K562 (cell line): ENCODE measurements at regions not wholly inside any gene's neighbourhood (a gene's known extent, or its start where the extent isn't known, plus 50 kb on each side); places are given as distances from the start of the nearest gene placed in this dataset.

Source experiments
- ATAC-seq: fragments of 200-7000 bp; cut with Tn5 transposase; 3 replicates; pipeline ENCODE4 v1.9.1; 2020; ENCODE audit warnings: moderate library complexity
- BruUV-seq: library from RNA; stranded (reverse); fragments of 400-500 nt; replicated peaks from 2 replicates; lab custom pipeline; 2021; lab: Mats Ljungman, UMichigan
- CTCF ChIA-PET: fragments of 300-600 bp; formaldehyde crosslinking; extraction: SDS; loops from one replicate; lab custom pipeline; 2021; ENCODE audit warnings: low intra/inter-chr PET ratio; lab: Yijun Ruan, JAX
- POLR2A ChIA-PET: fragments of 300-600, 350-650 bp; sonication (Branson Sonifier 250); formaldehyde crosslinking; extraction: SDS; loops from one replicate; lab custom pipeline; 2021; ENCODE audit warnings: antibody characterized with exemption, inconsistent platforms; lab: Yijun Ruan, JAX
- DNase-seq, 4 experiments: peaks; one replicate each; pipeline versions ENCODE4 v3.0.0 to v3.0.0-alpha.2; 2011 to 2018; ENCODE audit warnings: low spot score in 3 of 4, mixed read lengths in 3 of 4; ENCODE audit errors: extremely low read depth in 1 of 4
- FAIRE-seq: peaks from 2 replicates; lab custom pipeline; 2011; peaks lifted over from hg19 to GRCh38; lab: Jason Lieb, UNC
- H2AFZ ChIP-seq: 2 replicates; pipeline ENCODE4 v1.6.0; 2011; ENCODE audit warnings: low read depth, low read length, control low read depth, inconsistent platforms
- H3K27ac ChIP-seq: fragments of 200-600 bp; 3 replicates; pipeline ENCODE4 v1.8.0; 2011; ENCODE audit warnings: low read depth, mild to moderate bottlenecking, control low read depth, inconsistent platforms, low read length, moderate library complexity, mixed read lengths; ENCODE audit errors: extremely low read depth
- H3K27me3 ChIP-seq, 2 experiments: fragments of 300-600 bp in 1 of 2; 2 replicates in 1 of 2; 3 replicates in 1 of 2; pipeline versions ENCODE4 v1.6.0 to v1.8.0; 2011; ENCODE audit warnings: inconsistent platforms in 2 of 2, low read length in 2 of 2, mild to moderate bottlenecking in 1 of 2, mixed read lengths in 1 of 2, moderate library complexity in 1 of 2; ENCODE audit not compliant: control insufficient read depth in 2 of 2, insufficient read depth in 2 of 2
- H3K36me3 ChIP-seq: fragments of 300-600 bp; 3 replicates; pipeline ENCODE4 v1.8.0; 2011; ENCODE audit warnings: mild to moderate bottlenecking, low read length, inconsistent platforms; ENCODE audit not compliant: control insufficient read depth, insufficient read depth
- H3K4me1 ChIP-seq, 2 experiments: fragments of 200-600 bp in 1 of 2; replicated peaks in 1 of 2; 2 replicates in 1 of 2; 3 replicates in 1 of 2; pipeline versions ENCODE4 v1.5.1 to v1.8.0; 2011; ENCODE audit warnings: inconsistent platforms in 2 of 2, low read length in 2 of 2, mild to moderate bottlenecking in 1 of 2, mixed read lengths in 1 of 2, moderate library complexity in 1 of 2; ENCODE audit not compliant: control insufficient read depth in 2 of 2, insufficient read depth in 2 of 2
- H3K4me2 ChIP-seq: 2 replicates; pipeline ENCODE4 v1.6.1; 2011; ENCODE audit warnings: low read length, control low read depth, inconsistent platforms, mixed read lengths; ENCODE audit not compliant: insufficient read depth
- H3K4me3 ChIP-seq: fragments of 200-600 bp; sonication (generic), shearing (Covaris generic); 2 replicates; pipeline ENCODE4 v1.5.1; 2016; ENCODE audit warnings: control low read depth, inconsistent platforms
- H3K79me2 ChIP-seq: fragments of 200-600 bp; 3 replicates; pipeline ENCODE4 v1.8.0; 2011; ENCODE audit warnings: low read length, inconsistent platforms; ENCODE audit not compliant: control insufficient read depth, insufficient read depth
- H3K9ac ChIP-seq, 2 experiments: 2 replicates each; pipeline versions ENCODE4 v1.6.0 to v1.6.1; 2011; ENCODE audit warnings: low read depth in 2 of 2, low read length in 2 of 2, control low read depth in 1 of 2, inconsistent platforms in 1 of 2, mild to moderate bottlenecking in 1 of 2, mixed read lengths in 1 of 2; ENCODE audit not compliant: insufficient read depth in 1 of 2
- H3K9me1 ChIP-seq: one replicate; pipeline ENCODE4 v1.6.0; 2011; ENCODE audit warnings: inconsistent platforms, mild to moderate bottlenecking, low read length, moderate library complexity; ENCODE audit not compliant: control insufficient read depth, insufficient read depth
- H3K9me3 ChIP-seq: replicated peaks from 2 replicates; pipeline ENCODE4 v1.5.1; 2011; ENCODE audit warnings: low read depth, low read length, inconsistent platforms; ENCODE audit not compliant: control insufficient read depth, insufficient read depth
- H4K20me1 ChIP-seq: replicated peaks from 2 replicates; pipeline ENCODE4 v1.6.1; 2011; ENCODE audit warnings: low read length, inconsistent platforms, mixed read lengths; ENCODE audit not compliant: control insufficient read depth, insufficient read depth
- CREM ChIP-seq: IDR thresholded peaks from 2 replicates; pipeline ENCODE4 v1.6.1; 2014; ENCODE audit warnings: antibody characterized with exemption, low read depth
- CSDE1 ChIP-seq, 2 experiments: fragments of 450-650 bp; IDR thresholded peaks; 2 replicates each; pipeline ENCODE4 v1.6.1; 2016; ENCODE audit warnings: mild to moderate bottlenecking in 1 of 2
- DIDO1 ChIP-seq: fragments of 450-650 bp; IDR thresholded peaks from 2 replicates; pipeline ENCODE4 v1.6.1; 2016; ENCODE audit warnings: low read depth, missing biosample characterization, missing genetic modification characterization
- KDM2B ChIP-seq: fragments of 250-450 bp; sonication (Bioruptor Pico); IDR thresholded peaks from 2 replicates; pipeline ENCODE4 v1.8.0; 2021; ENCODE audit warnings: mild to moderate bottlenecking, moderate library complexity
- MEIS2 ChIP-seq: fragments of 450-650 bp; IDR thresholded peaks from 2 replicates; pipeline ENCODE4 v1.6.1; 2014; ENCODE audit warnings: mild to moderate bottlenecking; ENCODE audit not compliant: partially characterized antibody
- NCOA1 ChIP-seq: fragments of 450-650 bp; IDR thresholded peaks from 2 replicates; pipeline ENCODE4 v1.6.1; 2016; ENCODE audit warnings: low read depth
- NFE2L1 ChIP-seq: fragments of 450-650 bp; IDR thresholded peaks from 2 replicates; pipeline ENCODE4 v1.6.1; 2016; ENCODE audit warnings: missing genetic modification characterization, low read depth, mild to moderate bottlenecking, missing compliant biosample characterization, moderate library complexity, borderline replicate concordance
- NR2C2 ChIP-seq, 2 experiments: fragments of 200-800 bp in 1 of 2; sonication (Bioruptor generic) in 1 of 2; sonication (generic) in 1 of 2; formaldehyde crosslinking in 1 of 2; IDR thresholded peaks; 2 replicates each; pipeline versions ENCODE4 v1.6.1 to v1.8.0; 2016 to 2022; ENCODE audit warnings: mild to moderate bottlenecking in 1 of 2, missing compliant biosample characterization in 1 of 2, missing genetic modification characterization in 1 of 2, missing genetic modification reagents in 1 of 2
- PCBP2 ChIP-seq: fragments of 200-400 bp; formaldehyde crosslinking; IDR thresholded peaks from 2 replicates; pipeline ENCODE4 v1.6.1; 2018; ENCODE audit warnings: low read length, low read depth, mild to moderate bottlenecking, moderate library complexity; ENCODE audit not compliant: poor library complexity, severe bottlenecking
- PHTF2 ChIP-seq: fragments of 250-450 bp; sonication (Bioruptor Pico); IDR thresholded peaks from 2 replicates; pipeline ENCODE4 v1.5.0; 2021; ENCODE audit warnings: mild to moderate bottlenecking
- PRPF4 ChIP-seq: fragments of 200-400 bp; formaldehyde crosslinking; IDR thresholded peaks from one replicate; pipeline ENCODE4 v1.6.1; 2017; ENCODE audit warnings: low read length, low read depth, mild to moderate bottlenecking; ENCODE audit not compliant: insufficient read depth, poor library complexity, severe bottlenecking
- SFPQ ChIP-seq: fragments of 200-400 bp; formaldehyde crosslinking; IDR thresholded peaks from 2 replicates; pipeline ENCODE4 v1.6.1; 2017; ENCODE audit warnings: mild to moderate bottlenecking, low read depth, low read length, moderate library complexity
- TEAD4 ChIP-seq, 2 experiments: sonication (generic) in 1 of 2; formaldehyde crosslinking in 1 of 2; IDR thresholded peaks; 2 replicates each; pipeline versions ENCODE4 v1.6.1 to v1.8.0; 2012 to 2022; ENCODE audit warnings: borderline replicate concordance in 1 of 2, inconsistent platforms in 1 of 2, low read length in 1 of 2, mild to moderate bottlenecking in 1 of 2, missing genetic modification reagents in 1 of 2
- TRIM24 ChIP-seq, 2 experiments: fragments of 450-650 bp; IDR thresholded peaks; 2 replicates each; pipeline ENCODE4 v1.6.1; 2016
- XRCC5 ChIP-seq: fragments of 200-400 bp; formaldehyde crosslinking; IDR thresholded peaks from 2 replicates; pipeline ENCODE4 v1.6.1; 2017; ENCODE audit warnings: low read depth, mild to moderate bottlenecking, low read length
- ZBTB17 ChIP-seq: fragments of 450-650 bp; formaldehyde crosslinking; IDR thresholded peaks from 2 replicates; pipeline ENCODE4 v1.4.0; 2020; ENCODE audit warnings: mild to moderate bottlenecking
- ZNF75A ChIP-seq: fragments of 450-650 bp; formaldehyde crosslinking; IDR thresholded peaks from 2 replicates; pipeline ENCODE4 v1.4.0; 2020; ENCODE audit warnings: mild to moderate bottlenecking
- ZNF785 ChIP-seq: fragments of 250-450 bp; sonication (Bioruptor Pico); IDR thresholded peaks from 2 replicates; pipeline ENCODE4 v1.4.0; 2020; ENCODE audit warnings: mild to moderate bottlenecking
- WGBS: fragments of 100-300 bp; shearing (Covaris generic); methylation state at CpG from one replicate; pipeline ENCODE4 v1.1.6; 2016; ENCODE audit warnings: low coverage, mixed read lengths; ENCODE audit not compliant: insufficient coverage; ENCODE audit errors: missing lambda C conversion rate; 5-methylcytosine and 5-hydroxymethylcytosine counted together
- in situ Hi-C: fragments of 300-500 bp; cut with MboI; formaldehyde crosslinking; loops from 4 replicates; pipeline ENCODE4 v1.15.0; 2018; ENCODE audit warnings: inconsistent platforms, mixed read lengths
- intact Hi-C: fragments of 100-400 bp; cut with micrococcal nuclease; formaldehyde crosslinking; loops from 2 replicates; pipeline ENCODE4 v1.14.2; 2022

DNA sequence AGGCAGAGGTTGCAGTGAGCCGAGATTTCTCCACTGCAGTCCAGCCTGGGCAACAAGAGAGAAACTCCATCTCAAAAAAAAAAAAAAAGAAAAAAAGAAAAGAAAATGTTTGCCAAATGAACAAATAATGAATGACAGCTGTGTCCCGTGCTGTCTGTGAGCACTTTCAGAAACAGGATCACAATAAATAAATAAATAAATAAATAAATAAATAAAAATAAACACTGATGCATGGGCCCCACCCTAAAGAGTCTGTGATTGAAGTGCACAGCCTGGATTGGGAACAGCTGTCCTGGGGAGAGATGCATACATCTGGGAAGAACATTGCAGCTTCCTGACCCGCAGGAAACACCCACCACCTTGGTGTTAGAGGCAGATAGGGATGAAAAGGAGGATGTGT lies 123.6 kb downstream of the NPTX2 start:
- CTCF ChIA-PET, result no interaction called here

More for the DNA sequence above, 123.6 kb downstream of the NPTX2 start:
- H4K20me1 ChIP-seq, result no peaks in the 10 kb centered on the region
- no peaks in the 10 kb centered on the region for H3K4me1 ChIP-seq
- in situ Hi-C loops, result loop anchor here (10.0 kb wide), 1 partner anchor 446 kb away; no protein-coding TSS in a partner anchor
- no peak overlapping the region for H3K9ac ChIP-seq
- H3K9me1 ChIP-seq, result no peaks in the 10 kb centered on the region
- H3K79me2 ChIP-seq, result no peaks in the 10 kb centered on the region
- no peak for DNase-seq
- no peak overlapping the region for H3K4me3 ChIP-seq
- H3K4me2 ChIP-seq, result no peak overlapping the region
- peaks cover 19 to 53% of the 10 kb centered on the region in 2 experiments; a peak in 4 of 5 replicates for H3K27me3 ChIP-seq
- ATAC-seq, result no peak
- H3K27ac ChIP-seq, result no peak overlapping the region
- H3K9me3 ChIP-seq, result no peaks in the 10 kb centered on the region
- no peak for FAIRE-seq
- no peaks in the 10 kb centered on the region for H3K36me3 ChIP-seq
- no TSS peak for BruUV-seq
- POLR2A ChIA-PET, result interaction anchor here (0.6 to 1.4 kb wide), 2 partner anchors 8 to 1556 kb away, joined by 3 to 5 read pairs; no protein-coding TSS in a partner anchor
- intact Hi-C loops, result no loop called here
- 0% methylated on average over 3 of the region's 3 CpGs for WGBS
- TF ChIP-seq PRPF4, result no peak
- TF ChIP-seq NFE2L1 (tag), result no peak
- TF ChIP-seq TEAD4 (IDR thresholded peaks at IDR 0.05; ENCODE audit: low read length), result no peak
- TF ChIP-seq TEAD4 (CRISPR knock-in tag; IDR thresholded peaks at IDR 0.05; ENCODE audit: borderline replicate concordance), result no peak
- TF ChIP-seq TRIM24 (IDR thresholded peaks at IDR 0.05), result no peak
- no peak for TF ChIP-seq ZBTB17 (CRISPR knock-in tag)
- no peak for TF ChIP-seq KDM2B
- no peak for TF ChIP-seq SFPQ
- no peak for TF ChIP-seq ZNF75A (CRISPR knock-in tag)
- TF ChIP-seq PHTF2, result no peak
- TF ChIP-seq MEIS2, result no peak
- no peak for TF ChIP-seq CREM
- no peak for TF ChIP-seq XRCC5
- no peak for TF ChIP-seq PCBP2
- TF ChIP-seq CSDE1 (IDR thresholded peaks at IDR 0.05), result no peak
- no peak for TF ChIP-seq NR2C2 (CRISPR knock-in tag; IDR thresholded peaks at IDR 0.05)
- TF ChIP-seq NR2C2 (tag; IDR thresholded peaks at IDR 0.05), result no peak
- no peak for TF ChIP-seq ZNF785 (CRISPR knock-in tag)
- TF ChIP-seq DIDO1 (tag), result no peak
- no peak for TF ChIP-seq NCOA1
- TF ChIP-seq, all 486 proteins: peak for 0
- no peak overlapping the region for H2AFZ ChIP-seq
